LNCAP (cell line): ENCODE measurements at regions not wholly inside any gene's neighbourhood (a gene's known extent, or its start where the extent isn't known, plus 50 kb on each side); places are given as distances from the start of the nearest gene placed in this dataset.

Experiments
- CTCF ChIP-seq: fragments of 450-650 bp; IDR thresholded peaks from 2 replicates; pipeline ENCODE4 v1.5.1; 2017; ENCODE audit warnings: mild to moderate bottlenecking

GRCh38 chr20:23167431-23167830, 81.3 kb upstream of the CD93 start:
- no peak for TF ChIP-seq CTCF

GRCh38 chr20:23166563-23166962, 80.4 kb upstream of the CD93 start:
- no peak for TF ChIP-seq CTCF

DNA sequence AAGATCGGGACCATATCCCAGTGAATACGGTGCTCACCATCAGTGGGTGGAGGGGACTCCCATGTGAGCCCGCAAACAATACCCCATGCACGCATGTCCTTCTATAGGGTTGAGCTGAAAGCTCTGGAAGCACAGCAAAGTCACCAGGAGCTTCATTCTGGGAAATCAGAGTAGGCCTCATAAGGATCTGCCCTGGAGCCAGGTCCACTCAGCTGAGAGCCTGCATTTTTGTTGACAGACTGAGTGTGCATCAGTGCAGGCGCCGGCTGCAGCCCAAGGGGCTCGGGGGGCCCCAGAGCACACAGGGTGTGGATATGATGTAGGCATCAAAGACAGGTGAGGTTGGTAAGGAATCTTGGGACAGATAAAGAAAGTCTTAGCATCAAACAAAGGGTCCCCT, 79.8 kb upstream of the CD93 start:
- no peak for TF ChIP-seq CTCF

DNA sequence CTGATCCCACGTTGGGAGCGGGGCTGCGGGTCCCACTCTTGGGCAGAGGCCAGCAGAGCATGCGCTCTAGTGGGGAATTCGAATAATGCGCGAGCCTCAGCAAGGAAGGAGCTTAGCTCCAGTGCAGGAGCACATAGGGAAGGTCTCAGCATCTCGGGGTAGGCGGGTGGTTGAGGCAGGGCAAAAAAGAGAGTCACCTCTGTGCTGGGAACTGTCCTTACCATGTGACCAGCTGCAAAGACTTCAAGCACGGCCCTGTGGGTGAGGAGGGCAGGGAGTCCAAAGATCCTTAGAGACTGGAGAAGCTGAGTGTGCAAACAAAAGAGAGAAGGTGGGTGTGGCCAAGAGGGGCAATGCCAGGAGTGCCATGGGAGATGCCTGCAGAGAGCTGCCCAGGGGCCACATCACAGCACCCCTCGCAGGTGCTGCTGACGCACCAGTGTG, 79.2 kb upstream of the CD93 start:
- no peak for TF ChIP-seq CTCF

GRCh38 chr20:23164176-23164601, 78.1 kb upstream of the CD93 start:
- TF ChIP-seq CTCF: no peak

DNA sequence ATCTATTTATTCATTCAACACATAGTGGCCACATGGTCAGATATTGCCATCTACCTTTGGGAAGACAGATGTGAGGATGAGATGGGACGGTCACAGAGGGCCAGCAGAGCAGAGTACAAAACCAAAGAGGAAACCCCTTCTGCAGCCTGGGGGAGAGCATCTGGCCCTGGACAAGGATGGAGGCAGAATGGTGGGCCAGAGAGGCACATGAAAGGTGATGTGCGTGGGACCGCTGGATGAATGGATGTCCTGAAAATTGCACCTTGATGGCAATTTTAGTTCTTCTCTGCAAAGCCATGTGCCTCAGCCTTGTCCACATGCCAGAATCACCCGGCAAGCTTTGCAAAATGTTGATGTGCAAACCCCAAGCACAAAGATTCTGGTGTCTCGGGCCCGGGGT, 77.4 kb upstream of the CD93 start:
- no peak for TF ChIP-seq CTCF

- TF ChIP-seq CTCF: no peak
These were observed 76.8 kb upstream of the CD93 start for GRCh38 chr20:23162887-23163286.

- no peak for TF ChIP-seq CTCF
These were observed 76.0 kb upstream of the CD93 start for GRCh38 chr20:23161968-23162696.
